Epithelial cell of proximal tubule (primary cell): ENCODE measurements at regions not wholly inside any gene's neighbourhood (a gene's known extent, or its start where the extent isn't known, plus 50 kb on each side); places are given as distances from the start of the nearest gene placed in this dataset.

Experiments
- DNase-seq: peaks from one replicate; pipeline ENCODE4 v3.0.0-alpha.2; 2011; ENCODE audit warnings: low read depth
- H3K4me3 ChIP-seq: 2 replicates; pipeline ENCODE4 v1.5.1; 2011; ENCODE audit warnings: low read depth, mild to moderate bottlenecking, low read length
- CTCF ChIP-seq: conservative IDR thresholded peaks from 2 replicates; pipeline ENCODE4 v1.5.1; 2012; ENCODE audit warnings: low read depth, mild to moderate bottlenecking, low read length

- TF ChIP-seq CTCF, result no peak
- DNase-seq, result no peak
- no peak overlapping the region for H3K4me3 ChIP-seq
These were observed 169.9 kb downstream of the DICER1 start for GRCh38 chr14:94987409-94987808.

GRCh38 chr14:94979891-94980290 is 177.4 kb downstream of the DICER1 start:
- DNase-seq, result no peak

GRCh38 chr14:94977016-94977415 is 180.3 kb downstream of the DICER1 start:
- no peak for TF ChIP-seq CTCF
- H3K4me3 ChIP-seq, result no peak overlapping the region
- DNase-seq, result no peak

More at GRCh38 chr14:94979891-94980290, 177.4 kb downstream of the DICER1 start:
- H3K4me3 ChIP-seq, result no peak overlapping the region
- no peak for TF ChIP-seq CTCF

- TF ChIP-seq CTCF, result no peak
- DNase-seq, result no peak
- H3K4me3 ChIP-seq, result no peak overlapping the region
These were observed 182.0 kb downstream of the DICER1 start for GRCh38 chr14:94975366-94975765.

GRCh38 chr14:94974893-94975292 is 182.4 kb downstream of the DICER1 start:
- H3K4me3 ChIP-seq, result no peak overlapping the region
- DNase-seq, result no peak
- no peak for TF ChIP-seq CTCF

GRCh38 chr14:94974422-94974821 is 182.9 kb downstream of the DICER1 start:
- TF ChIP-seq CTCF, result no peak
- no peak overlapping the region for H3K4me3 ChIP-seq
- no peak for DNase-seq

- H3K4me3 ChIP-seq, result no peak overlapping the region
- DNase-seq, result no peak
- TF ChIP-seq CTCF, result no peak
These were observed 185.6 kb downstream of the DICER1 start for GRCh38 chr14:94971750-94972149.
